PC-3 (cell line): ENCODE measurements at regions not wholly inside any gene's neighbourhood (a gene's known extent, or its start where the extent isn't known, plus 50 kb on each side); places are given as distances from the start of the nearest gene placed in this dataset.

ENCODE experiments used
- EZH2 ChIP-seq: fragments of 300-600 bp; sonication (generic); IDR thresholded peaks from one replicate; pipeline ENCODE4 v1.6.1; 2017; ENCODE audit warnings: antibody characterized with exemption, mild to moderate bottlenecking, low read length; ENCODE audit not compliant: unreplicated experiment
- EZH2phosphoT487 ChIP-seq: fragments of 300-600 bp; sonication (generic); IDR thresholded peaks from 2 replicates; pipeline ENCODE4 v1.6.1; 2018; ENCODE audit warnings: mild to moderate bottlenecking, antibody characterized with exemption, low read length, borderline replicate concordance
- TF ChIP-seq, protein P1 (sequence below): fragments of 300-600 bp; sonication (generic); conservative IDR thresholded peaks from 2 replicates; pipeline ENCODE4 v1.5.1; 2017; ENCODE audit warnings: antibody characterized with exemption, low read depth, mild to moderate bottlenecking, low read length

DNA sequence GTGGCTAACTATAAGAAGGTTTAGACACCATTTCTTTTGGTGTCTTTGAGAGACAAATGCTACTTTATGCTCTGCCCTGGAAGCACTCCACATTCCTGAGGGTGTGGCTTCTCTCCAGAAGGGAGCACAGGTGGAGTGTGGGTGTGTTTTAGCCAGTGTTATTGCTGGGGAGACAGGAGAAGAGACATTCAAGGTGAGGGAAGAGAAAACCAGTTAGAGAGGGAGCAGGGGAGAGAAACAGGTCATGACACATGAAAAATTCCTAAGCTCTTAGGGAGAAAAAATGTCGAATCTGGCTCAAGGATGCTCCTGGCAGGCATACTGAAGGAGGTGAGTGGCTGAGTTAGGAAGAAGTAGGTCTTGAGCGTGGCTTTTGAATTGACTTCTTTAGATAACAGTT lies 292.8 kb downstream of the CLIC5 start:
- TF ChIP-seq, protein P1, sequence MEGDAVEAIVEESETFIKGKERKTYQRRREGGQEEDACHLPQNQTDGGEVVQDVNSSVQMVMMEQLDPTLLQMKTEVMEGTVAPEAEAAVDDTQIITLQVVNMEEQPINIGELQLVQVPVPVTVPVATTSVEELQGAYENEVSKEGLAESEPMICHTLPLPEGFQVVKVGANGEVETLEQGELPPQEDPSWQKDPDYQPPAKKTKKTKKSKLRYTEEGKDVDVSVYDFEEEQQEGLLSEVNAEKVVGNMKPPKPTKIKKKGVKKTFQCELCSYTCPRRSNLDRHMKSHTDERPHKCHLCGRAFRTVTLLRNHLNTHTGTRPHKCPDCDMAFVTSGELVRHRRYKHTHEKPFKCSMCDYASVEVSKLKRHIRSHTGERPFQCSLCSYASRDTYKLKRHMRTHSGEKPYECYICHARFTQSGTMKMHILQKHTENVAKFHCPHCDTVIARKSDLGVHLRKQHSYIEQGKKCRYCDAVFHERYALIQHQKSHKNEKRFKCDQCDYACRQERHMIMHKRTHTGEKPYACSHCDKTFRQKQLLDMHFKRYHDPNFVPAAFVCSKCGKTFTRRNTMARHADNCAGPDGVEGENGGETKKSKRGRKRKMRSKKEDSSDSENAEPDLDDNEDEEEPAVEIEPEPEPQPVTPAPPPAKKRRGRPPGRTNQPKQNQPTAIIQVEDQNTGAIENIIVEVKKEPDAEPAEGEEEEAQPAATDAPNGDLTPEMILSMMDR = no peak
- no peak for TF ChIP-seq EZH2
- no peak for TF ChIP-seq EZH2phosphoT487
